A673 (cell line): ENCODE measurements at regions not wholly inside any gene's neighbourhood (a gene's known extent, or its start where the extent isn't known, plus 50 kb on each side); places are given as distances from the start of the nearest gene placed in this dataset.

ENCODE experiments used
- CTCF ChIP-seq: fragments of 300-800, 200-600 bp; sonication (generic); conservative IDR thresholded peaks from 2 replicates; pipeline ENCODE4 v1.5.1; 2017; ENCODE audit warnings: low read depth, mild to moderate bottlenecking, antibody characterized with exemption, low read length, moderate library complexity, mixed read lengths
- EZH2 ChIP-seq: fragments of 200-600 bp; sonication (generic); IDR thresholded peaks from 2 replicates; pipeline ENCODE4 v1.6.1; 2017; ENCODE audit warnings: borderline replicate concordance, low read depth, mild to moderate bottlenecking, mixed read lengths, antibody characterized with exemption, low read length; ENCODE audit not compliant: poor library complexity, severe bottlenecking

GRCh38 chr12:24255920-24256665, 306.6 kb upstream of the SOX5 start:
- TF ChIP-seq CTCF (no peak), EZH2 (no peak)
